Left renal cortex interstitium (tissue), 4 donors: ENCODE measurements at regions not wholly inside any gene's neighbourhood (a gene's known extent, or its start where the extent isn't known, plus 50 kb on each side); places are given as distances from the start of the nearest gene placed in this dataset.
A peak's percentile ranks its signal among the peaks of the same experiment; 100 is the strongest.

Experiments
- DNase-seq, 4 donors: peaks; one replicate each; pipeline ENCODE4 v3.0.0-alpha.2; 2013; ENCODE audit warnings: low read depth in 4 of 4, low spot score in 2 of 4, missing footprints in 1 of 4

GRCh38 chr12:45102818-45103217, 51.9 kb upstream of the DBX2 start:
- DNase-seq, result no peak

- DNase-seq, result no peak
These were observed 55.1 kb upstream of the DBX2 start for GRCh38 chr12:45105996-45106395.

GRCh38 chr12:45112306-45112705, 61.4 kb upstream of the DBX2 start:
- DNase-seq, result no peak

- no peak for DNase-seq
These were observed 70.3 kb upstream of the DBX2 start for GRCh38 chr12:45121224-45121623.

- peak in 1 of 4 donors; percentile 15 for DNase-seq
These were observed 72.0 kb upstream of the DBX2 start for GRCh38 chr12:45122768-45123380.

GRCh38 chr12:45124485-45125155, 73.7 kb upstream of the DBX2 start:
- no peak for DNase-seq

- no peak for DNase-seq
These were observed 75.1 kb upstream of the DBX2 start for GRCh38 chr12:45125997-45126396.

GRCh38 chr12:45128637-45129036, 77.7 kb upstream of the DBX2 start:
- DNase-seq, result no peak

GRCh38 chr12:45130881-45131281, 80.0 kb upstream of the DBX2 start:
- DNase-seq, result peak; percentile 28 to 66 (median 36)

GRCh38 chr12:45131506-45131905, 80.6 kb upstream of the DBX2 start:
- no peak for DNase-seq

GRCh38 chr12:45138609-45139008, 77.3 kb upstream of the ANO6 start:
- DNase-seq, result no peak

GRCh38 chr12:45148006-45148405, 67.9 kb upstream of the ANO6 start:
- DNase-seq, result no peak

GRCh38 chr12:45148619-45149018, 67.3 kb upstream of the ANO6 start:
- DNase-seq, result no peak

GRCh38 chr12:45165284-45165683, 50.6 kb upstream of the ANO6 start:
- no peak for DNase-seq

GRCh38 chr12:45166056-45166455, 49.8 kb upstream of the ANO6 start:
- no peak for DNase-seq
